HEK293 (cell line): ENCODE measurements at regions not wholly inside any gene's neighbourhood (a gene's known extent, or its start where the extent isn't known, plus 50 kb on each side); places are given as distances from the start of the nearest gene placed in this dataset.

Experiments used
- CTCF ChIA-PET: fragments of 350-600 bp; formaldehyde crosslinking; extraction: SDS; loops from one replicate; lab custom pipeline; 2021; ENCODE audit warnings: antibody characterized with exemption; lab: Yijun Ruan, JAX
- POLR2A ChIA-PET: fragments of 300-600 bp; formaldehyde crosslinking; extraction: SDS; loops from one replicate; lab custom pipeline; 2020; ENCODE audit warnings: antibody characterized with exemption, inconsistent platforms; lab: Yijun Ruan, JAX
- H3K27ac ChIP-seq: fragments of 200-500 bp; sonication (Bioruptor generic); 2 replicates; pipeline ENCODE4 v1.5.1; 2014; ENCODE audit warnings: low read depth, low read length, control low read depth, inconsistent platforms; ENCODE audit errors: extremely low read depth
- H3K36me3 ChIP-seq, 2 experiments: fragments of 200-500 bp in 1 of 2; sonication (Bioruptor generic) in 1 of 2; 1 replicate in 1 of 2; 2 replicates in 1 of 2; pipeline ENCODE4 v1.5.1; 2014 to 2017; ENCODE audit warnings: inconsistent platforms in 2 of 2, low read length in 2 of 2; ENCODE audit not compliant: control insufficient read depth in 2 of 2, insufficient read depth in 1 of 2
- H3K4me1 ChIP-seq: fragments of 200-500 bp; sonication (Bioruptor generic); 2 replicates; pipeline ENCODE4 v1.5.1; 2014; ENCODE audit warnings: mild to moderate bottlenecking, low read length, inconsistent platforms; ENCODE audit not compliant: control insufficient read depth, insufficient read depth
- H3K4me3 ChIP-seq: 2 replicates; pipeline ENCODE4 v1.5.1; 2011; ENCODE audit warnings: low read depth, mild to moderate bottlenecking, control low read depth, low read length, moderate library complexity
- H3K9me3 ChIP-seq: fragments of 200-500 bp; sonication (Bioruptor generic); 2 replicates; pipeline ENCODE4 v1.5.1; 2014; ENCODE audit warnings: low read depth, low read length, inconsistent platforms; ENCODE audit not compliant: control insufficient read depth, insufficient read depth
- ATF2 ChIP-seq: fragments of 450-650 bp; formaldehyde crosslinking; IDR thresholded peaks from 2 replicates; pipeline ENCODE4 v1.5.1; 2016; ENCODE audit warnings: missing biosample characterization, missing genetic modification characterization, low read depth
- KLF1 ChIP-seq: fragments of 450-650 bp; formaldehyde crosslinking; IDR thresholded peaks from 2 replicates; pipeline ENCODE4 v1.5.1; 2016; ENCODE audit warnings: missing biosample characterization, missing genetic modification characterization
- KLF17 ChIP-seq: fragments of 450-650 bp; formaldehyde crosslinking; IDR thresholded peaks from 2 replicates; pipeline ENCODE4 v1.5.1; 2016; ENCODE audit warnings: missing biosample characterization, missing genetic modification characterization
- KLF7 ChIP-seq: fragments of 450-650 bp; formaldehyde crosslinking; IDR thresholded peaks from 2 replicates; pipeline ENCODE4 v1.5.1; 2016; ENCODE audit warnings: missing biosample characterization, missing genetic modification characterization, borderline replicate concordance
- SALL2 ChIP-seq: fragments of 450-650 bp; formaldehyde crosslinking; IDR thresholded peaks from 2 replicates; pipeline ENCODE4 v1.5.0; 2017; ENCODE audit warnings: missing biosample characterization, mild to moderate bottlenecking, missing genetic modification characterization, borderline replicate concordance
- SCRT1 ChIP-seq: fragments of 450-650 bp; formaldehyde crosslinking; IDR thresholded peaks from 2 replicates; pipeline ENCODE4 v1.5.1; 2016; ENCODE audit warnings: missing biosample characterization, missing genetic modification characterization, borderline replicate concordance
- SETDB1 ChIP-seq: IDR thresholded peaks from one replicate; pipeline ENCODE4 v1.6.1; 2017; ENCODE audit warnings: mild to moderate bottlenecking, low read length, moderate library complexity, mixed read lengths; ENCODE audit not compliant: insufficient read length
- TRIM28 ChIP-seq: IDR thresholded peaks from 2 replicates; pipeline ENCODE4 v1.6.1; 2011; ENCODE audit warnings: low read length, control low read depth, borderline replicate concordance
- WT1 ChIP-seq: fragments of 450-650 bp; formaldehyde crosslinking; IDR thresholded peaks from 2 replicates; pipeline ENCODE4 v1.5.1; 2016; ENCODE audit warnings: missing biosample characterization, missing genetic modification characterization
- YY1 ChIP-seq: fragments of 450-650 bp; formaldehyde crosslinking; IDR thresholded peaks from 2 replicates; pipeline ENCODE4 v1.5.1; 2018; ENCODE audit warnings: missing biosample characterization, missing genetic modification characterization
- YY2 ChIP-seq: fragments of 450-650 bp; formaldehyde crosslinking; IDR thresholded peaks from 2 replicates; pipeline ENCODE4 v1.5.1; 2016; ENCODE audit warnings: missing biosample characterization, missing genetic modification characterization
- ZNF148 ChIP-seq: fragments of 450-650 bp; formaldehyde crosslinking; IDR thresholded peaks from 2 replicates; pipeline ENCODE4 v1.5.0; 2017; ENCODE audit warnings: missing biosample characterization, missing genetic modification characterization, borderline replicate concordance
- ZNF155 ChIP-seq: fragments of 450-650 bp; formaldehyde crosslinking; IDR thresholded peaks from 2 replicates; pipeline ENCODE4 v1.5.1; 2016; ENCODE audit warnings: missing biosample characterization, missing genetic modification characterization
- ZNF157 ChIP-seq: fragments of 450-650 bp; formaldehyde crosslinking; IDR thresholded peaks from 2 replicates; pipeline ENCODE4 v1.5.1; 2016; ENCODE audit warnings: missing biosample characterization, missing genetic modification characterization
- ZNF211 ChIP-seq: fragments of 450-650 bp; formaldehyde crosslinking; IDR thresholded peaks from 2 replicates; pipeline ENCODE4 v1.5.1; 2016; ENCODE audit warnings: low read depth, missing biosample characterization, missing genetic modification characterization
- ZNF24 ChIP-seq: fragments of 450-650 bp; formaldehyde crosslinking; IDR thresholded peaks from 2 replicates; pipeline ENCODE4 v1.5.1; 2016; ENCODE audit warnings: missing biosample characterization, missing genetic modification characterization
- ZNF248 ChIP-seq: fragments of 450-650 bp; formaldehyde crosslinking; IDR thresholded peaks from 2 replicates; pipeline ENCODE4 v1.5.1; 2017; ENCODE audit warnings: missing biosample characterization, missing genetic modification characterization
- ZNF37A ChIP-seq: fragments of 450-650 bp; IDR thresholded peaks from 2 replicates; pipeline ENCODE4 v1.5.1; 2018; ENCODE audit warnings: missing biosample characterization, missing genetic modification characterization
- ZNF394 ChIP-seq: fragments of 450-650 bp; formaldehyde crosslinking; IDR thresholded peaks from 2 replicates; pipeline ENCODE4 v1.5.1; 2016; ENCODE audit warnings: missing biosample characterization, missing genetic modification characterization, mild to moderate bottlenecking, moderate library complexity, borderline replicate concordance
- ZNF571 ChIP-seq: fragments of 450-650 bp; formaldehyde crosslinking; IDR thresholded peaks from 2 replicates; pipeline ENCODE4 v1.5.0; 2017; ENCODE audit warnings: missing biosample characterization, missing genetic modification characterization
- ZNF585B ChIP-seq: fragments of 450-650 bp; formaldehyde crosslinking; IDR thresholded peaks from 2 replicates; pipeline ENCODE4 v1.5.1; 2016; ENCODE audit warnings: missing biosample characterization, missing genetic modification characterization
- ZNF596 ChIP-seq: fragments of 450-650 bp; IDR thresholded peaks from 2 replicates; pipeline ENCODE4 v1.5.0; 2018; ENCODE audit warnings: missing biosample characterization, mild to moderate bottlenecking, missing genetic modification characterization, moderate library complexity
- ZNF610 ChIP-seq: fragments of 450-650 bp; formaldehyde crosslinking; IDR thresholded peaks from 2 replicates; pipeline ENCODE4 v1.5.1; 2016; ENCODE audit warnings: missing biosample characterization, missing genetic modification characterization, borderline replicate concordance
- ZNF664 ChIP-seq: fragments of 450-650 bp; formaldehyde crosslinking; IDR thresholded peaks from 2 replicates; pipeline ENCODE4 v1.5.1; 2016; ENCODE audit warnings: missing biosample characterization, missing genetic modification characterization
- ZNF701 ChIP-seq: fragments of 450-650 bp; formaldehyde crosslinking; IDR thresholded peaks from 2 replicates; pipeline ENCODE4 v1.5.1; 2016; ENCODE audit warnings: missing biosample characterization, missing genetic modification characterization
- ZNF768 ChIP-seq: fragments of 450-650 bp; formaldehyde crosslinking; IDR thresholded peaks from 2 replicates; pipeline ENCODE4 v1.5.1; 2018; ENCODE audit warnings: missing biosample characterization, mild to moderate bottlenecking, missing genetic modification characterization
- ZNF837 ChIP-seq: fragments of 450-650 bp; formaldehyde crosslinking; IDR thresholded peaks from 2 replicates; pipeline ENCODE4 v1.5.1; 2016; ENCODE audit warnings: missing biosample characterization, missing genetic modification characterization

GRCh38 chr4:81860111-81860510, 388.4 kb upstream of the RASGEF1B start (continued):
- no peak for TF ChIP-seq ZNF24 (tag by site-specific recombination)
- no peak for TF ChIP-seq SALL2
- no peak for TF ChIP-seq ZNF610
- TF ChIP-seq KLF17 (tag by site-specific recombination): no peak
- no peak for TF ChIP-seq KLF1 (tag by site-specific recombination)
- TF ChIP-seq ZNF768: no peak
- TF ChIP-seq ZNF837: no peak

GRCh38 chr4:81854406-81854805, 382.7 kb upstream of the RASGEF1B start:
- Histone ChIP-seq H3K9me3 (no peaks in the 10 kb centered on the region), H3K4me1 (no peaks in the 10 kb centered on the region), H3K4me3 (no peak overlapping the region), H3K36me3 (no peaks in the 10 kb centered on the region), H3K27ac (no peak overlapping the region)
- ChIA-PET CTCF (no interaction called here), POLR2A (no interaction called here)
- TF ChIP-seq SETDB1: peak; percentile 23
- peak; percentile 86 for TF ChIP-seq ZNF585B (tag by site-specific recombination)
- no peak for TF ChIP-seq ZNF248 (tag by site-specific recombination)

- ChIA-PET POLR2A (no interaction called here), CTCF (no interaction called here)
- Histone ChIP-seq H3K27ac (no peak overlapping the region), H3K4me3 (no peak overlapping the region), H3K36me3 (no peaks in the 10 kb centered on the region), H3K9me3 (no peaks in the 10 kb centered on the region), H3K4me1 (no peaks in the 10 kb centered on the region)
- TF ChIP-seq ZNF155 (tag by site-specific recombination): no peak
- TF ChIP-seq ZNF394 (tag by site-specific recombination): no peak
These were observed 380.5 kb upstream of the RASGEF1B start for GRCh38 chr4:81852031-81852715.

GRCh38 chr4:81850701-81851100, 379.0 kb upstream of the RASGEF1B start:
- POLR2A ChIA-PET: no interaction called here
- Histone ChIP-seq H3K9me3 (no peaks in the 10 kb centered on the region), H3K27ac (no peak overlapping the region), H3K4me3 (no peak overlapping the region), H3K4me1 (no peaks in the 10 kb centered on the region), H3K36me3 (no peaks in the 10 kb centered on the region)
- CTCF ChIA-PET: no interaction called here
- TF ChIP-seq YY2 (no peak), ATF2 (tag by site-specific recombination) (no peak), ZNF157 (tag by site-specific recombination) (no peak), ZNF571 (no peak), ZNF596 (no peak), TRIM28 (no peak), YY1 (no peak), WT1 (tag by site-specific recombination) (no peak), ZNF211 (tag by site-specific recombination) (no peak), ZNF148 (tag by site-specific recombination) (no peak), SCRT1 (tag by site-specific recombination) (no peak), ZNF664 (tag by site-specific recombination) (no peak), ZNF701 (tag by site-specific recombination) (no peak), ZNF37A (tag by site-specific recombination) (no peak), KLF7 (no peak)
